ENCODE measurements at regions not wholly inside any gene's neighbourhood (a gene's known extent, or its start where the extent isn't known, plus 50 kb on each side); places are given as distances from the start of the nearest gene placed in this dataset.

DNA sequence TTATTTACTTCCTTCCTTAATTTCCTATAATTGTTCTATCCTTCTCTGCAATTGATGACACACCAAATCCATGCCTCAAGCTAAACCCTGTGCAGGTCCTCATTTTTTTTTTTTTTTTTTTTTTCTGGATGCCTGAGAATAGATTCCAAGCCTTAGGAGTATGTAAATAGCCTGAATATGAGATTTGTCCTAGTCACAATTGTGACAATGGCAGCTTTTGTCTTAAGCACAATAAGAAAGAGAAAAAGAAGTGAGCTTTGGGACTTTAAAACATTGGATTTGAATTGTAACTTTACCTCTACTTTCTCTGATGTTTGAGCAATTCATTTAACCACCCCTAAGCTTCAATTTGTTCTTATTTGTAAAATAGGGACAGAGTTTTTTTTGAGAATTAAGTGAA lies 280.5 kb downstream of the TUSC1 start:
- Histone ChIP-seq H3K4me3 (ENCODE audit: low read length) (no peak overlapping the region), H3K27ac (ENCODE audit: low read depth, low read length) (no peak overlapping the region), H3K27me3 (ENCODE audit: control insufficient read depth, insufficient read depth, low read length, poor library complexity, severe bottlenecking) (no peaks in the 10 kb centered on the region), H3K36me3 (ENCODE audit: control insufficient read depth, insufficient read depth, low read length) (no peaks in the 10 kb centered on the region), H3K9me3 (ENCODE audit: control insufficient read depth, low read length) (peaks cover 30% of the 10 kb centered on the region), H3K4me1 (ENCODE audit: control insufficient read depth, insufficient read depth, low read length) (peaks cover 13% of the 10 kb centered on the region), H3K9ac (ENCODE audit: extremely low read depth, low read length, poor library complexity, severe bottlenecking) (no peak overlapping the region)
- Mint-ChIP-seq H3K9me3 (peaks cover 23% of the 10 kb centered on the region), H3K27me3 (ENCODE audit: insufficient read depth) (no peaks in the 10 kb centered on the region), H3K27ac (no peak overlapping the region), H3K4me1 (peaks cover 20% of the 10 kb centered on the region), H3K36me3 (ENCODE audit: low read depth) (peaks cover 2% of the 10 kb centered on the region), H3K4me3 (no peak overlapping the region)
- no peak for DNase-seq
- TF ChIP-seq, protein P1, sequence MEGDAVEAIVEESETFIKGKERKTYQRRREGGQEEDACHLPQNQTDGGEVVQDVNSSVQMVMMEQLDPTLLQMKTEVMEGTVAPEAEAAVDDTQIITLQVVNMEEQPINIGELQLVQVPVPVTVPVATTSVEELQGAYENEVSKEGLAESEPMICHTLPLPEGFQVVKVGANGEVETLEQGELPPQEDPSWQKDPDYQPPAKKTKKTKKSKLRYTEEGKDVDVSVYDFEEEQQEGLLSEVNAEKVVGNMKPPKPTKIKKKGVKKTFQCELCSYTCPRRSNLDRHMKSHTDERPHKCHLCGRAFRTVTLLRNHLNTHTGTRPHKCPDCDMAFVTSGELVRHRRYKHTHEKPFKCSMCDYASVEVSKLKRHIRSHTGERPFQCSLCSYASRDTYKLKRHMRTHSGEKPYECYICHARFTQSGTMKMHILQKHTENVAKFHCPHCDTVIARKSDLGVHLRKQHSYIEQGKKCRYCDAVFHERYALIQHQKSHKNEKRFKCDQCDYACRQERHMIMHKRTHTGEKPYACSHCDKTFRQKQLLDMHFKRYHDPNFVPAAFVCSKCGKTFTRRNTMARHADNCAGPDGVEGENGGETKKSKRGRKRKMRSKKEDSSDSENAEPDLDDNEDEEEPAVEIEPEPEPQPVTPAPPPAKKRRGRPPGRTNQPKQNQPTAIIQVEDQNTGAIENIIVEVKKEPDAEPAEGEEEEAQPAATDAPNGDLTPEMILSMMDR (conservative IDR thresholded peaks at IDR 0.05), result no peak

DNA sequence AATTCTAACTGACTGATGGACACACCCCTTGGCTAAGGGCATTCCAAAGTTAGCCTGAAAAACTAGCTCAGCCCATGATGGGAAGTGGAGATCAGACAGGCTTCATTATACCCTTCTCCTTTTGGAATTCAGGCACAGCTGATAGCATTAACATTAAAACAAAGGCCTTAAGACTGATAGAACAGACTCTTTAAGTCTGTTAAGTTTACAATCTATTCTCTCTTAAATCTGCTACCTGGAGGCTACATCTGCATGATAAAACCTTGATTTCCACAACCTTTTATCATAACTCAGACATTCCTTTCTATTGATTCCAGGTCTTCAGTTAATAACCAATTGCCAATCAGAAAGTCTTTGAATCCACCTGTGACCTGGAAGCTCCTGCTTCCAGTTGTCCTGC lies 281.4 kb downstream of the TUSC1 start:
- peaks cover 13% of the 10 kb centered on the region for H3K4me1 ChIP-seq (ENCODE audit: control insufficient read depth, insufficient read depth, low read length)
- TF ChIP-seq, protein P1 (conservative IDR thresholded peaks at IDR 0.05), result no peak
- no peaks in the 10 kb centered on the region for H3K27me3 Mint-ChIP-seq (ENCODE audit: insufficient read depth)
- peaks cover 30% of the 10 kb centered on the region for H3K9me3 Mint-ChIP-seq
- H3K27ac Mint-ChIP-seq, result peak overlapping the region; percentile 64
- H3K4me3 ChIP-seq (ENCODE audit: low read length), result no peak overlapping the region
- H3K27me3 ChIP-seq (ENCODE audit: control insufficient read depth, insufficient read depth, low read length, poor library complexity, severe bottlenecking), result no peaks in the 10 kb centered on the region
- H3K4me3 Mint-ChIP-seq, result no peak overlapping the region
- H3K36me3 Mint-ChIP-seq (ENCODE audit: low read depth), result peaks cover 2% of the 10 kb centered on the region
- peaks cover 25% of the 10 kb centered on the region for H3K4me1 Mint-ChIP-seq
- H3K36me3 ChIP-seq (ENCODE audit: control insufficient read depth, insufficient read depth, low read length), result no peaks in the 10 kb centered on the region
- peaks cover 35% of the 10 kb centered on the region for H3K9me3 ChIP-seq (ENCODE audit: control insufficient read depth, low read length)
- H3K27ac ChIP-seq (ENCODE audit: low read depth, low read length), result no peak overlapping the region
- H3K9ac ChIP-seq (ENCODE audit: extremely low read depth, low read length, poor library complexity, severe bottlenecking), result no peak overlapping the region
- DNase-seq, result no peak

DNA sequence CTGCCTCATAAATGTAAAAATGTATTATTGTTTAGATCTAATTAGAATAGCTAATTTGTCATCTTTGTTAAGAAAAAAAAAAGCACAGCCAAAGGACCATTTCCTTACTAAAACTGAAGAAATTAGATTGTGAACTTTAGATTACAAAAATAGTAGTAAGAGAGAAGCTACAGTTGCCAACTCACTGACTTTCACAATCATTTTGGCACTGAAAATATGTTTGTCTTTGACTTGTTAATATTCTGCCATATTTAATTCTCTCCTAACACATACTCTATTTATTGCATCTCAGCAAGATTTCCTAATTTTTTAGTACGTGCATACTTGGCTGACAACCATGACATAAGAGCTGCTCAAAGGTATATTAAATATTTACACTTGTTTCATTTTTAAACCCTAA lies 297.1 kb downstream of the TUSC1 start:
- Histone ChIP-seq H3K4me3 (ENCODE audit: low read length) (no peak overlapping the region), H3K9me3 (ENCODE audit: control insufficient read depth, low read length) (no peaks in the 10 kb centered on the region), H3K27ac (ENCODE audit: low read depth, low read length) (no peak overlapping the region), H3K9ac (ENCODE audit: extremely low read depth, low read length, poor library complexity, severe bottlenecking) (no peak overlapping the region), H3K27me3 (ENCODE audit: control insufficient read depth, insufficient read depth, low read length, poor library complexity, severe bottlenecking) (no peaks in the 10 kb centered on the region), H3K4me1 (ENCODE audit: control insufficient read depth, insufficient read depth, low read length) (no peaks in the 10 kb centered on the region), H3K36me3 (ENCODE audit: control insufficient read depth, insufficient read depth, low read length) (no peaks in the 10 kb centered on the region)
- Mint-ChIP-seq H3K27ac (no peak overlapping the region), H3K4me3 (no peak overlapping the region), H3K4me1 (no peaks in the 10 kb centered on the region), H3K9me3 (no peaks in the 10 kb centered on the region), H3K27me3 (ENCODE audit: insufficient read depth) (no peaks in the 10 kb centered on the region), H3K36me3 (ENCODE audit: low read depth) (no peaks in the 10 kb centered on the region)
- TF ChIP-seq, protein P1 (conservative IDR thresholded peaks at IDR 0.05), result no peak
- 94% methylated on average over 1 of the region's 1 CpG; no CpG with 5 or more reads in 1 of the 2 experiments for WGBS, 2 experiments (ENCODE audit: insufficient coverage in 1 of 2, insufficient read length in 1 of 2)
- no peak for DNase-seq
